H9 (cell line): ENCODE measurements at regions not wholly inside any gene's neighbourhood (a gene's known extent, or its start where the extent isn't known, plus 50 kb on each side); places are given as distances from the start of the nearest gene placed in this dataset.

Experiments used
- DNase-seq: peaks from one replicate; pipeline ENCODE4 v3.0.0-alpha.2; 2017
- H2AFZ ChIP-seq: one replicate; pipeline ENCODE4 v1.6.1; 2013; ENCODE audit warnings: mild to moderate bottlenecking, low read length, control low read depth, moderate library complexity
- H2AK5ac ChIP-seq: 2 replicates; pipeline ENCODE4 v1.6.1; 2013; ENCODE audit warnings: low read length, control low read depth, mixed read lengths; ENCODE audit not compliant: insufficient read length
- H2BK120ac ChIP-seq: one replicate; pipeline ENCODE4 v1.6.1; 2013; ENCODE audit warnings: low read depth, mild to moderate bottlenecking, low read length, control low read depth, inconsistent platforms; ENCODE audit not compliant: poor library complexity, severe bottlenecking
- H2BK12ac ChIP-seq: 2 replicates; pipeline ENCODE4 v1.6.1; 2013; ENCODE audit warnings: low read length, control low read depth, mixed read lengths, low read depth; ENCODE audit not compliant: insufficient read length
- H2BK15ac ChIP-seq: 2 replicates; pipeline ENCODE4 v1.6.1; 2013; ENCODE audit warnings: low read depth, low read length, control low read depth
- H2BK20ac ChIP-seq: one replicate; pipeline ENCODE4 v1.6.1; 2013; ENCODE audit warnings: low read depth, mild to moderate bottlenecking, low read length, control low read depth, inconsistent platforms; ENCODE audit not compliant: poor library complexity, severe bottlenecking
- H2BK5ac ChIP-seq: 2 replicates; pipeline ENCODE4 v1.6.1; 2013; ENCODE audit warnings: low read length, control low read depth, mixed read lengths; ENCODE audit not compliant: insufficient read length
- H3K14ac ChIP-seq: 2 replicates; pipeline ENCODE4 v1.6.1; 2013; ENCODE audit warnings: low read length, control low read depth; ENCODE audit not compliant: insufficient read depth
- H3K18ac ChIP-seq: 2 replicates; pipeline ENCODE4 v1.6.1; 2013; ENCODE audit warnings: low read depth, mild to moderate bottlenecking, mixed read lengths, low read length, control low read depth; ENCODE audit not compliant: insufficient read length
- H3K23ac ChIP-seq: 2 replicates; pipeline ENCODE4 v1.6.1; 2013; ENCODE audit warnings: low read length, control low read depth, mixed read lengths, low read depth; ENCODE audit not compliant: insufficient read length
- H3K23me2 ChIP-seq: 2 replicates; pipeline ENCODE4 v1.6.1; 2013; ENCODE audit warnings: low read depth, mild to moderate bottlenecking, mixed read lengths, low read length, control low read depth; ENCODE audit not compliant: insufficient read length, poor library complexity, severe bottlenecking
- H3K27ac ChIP-seq: 2 replicates; pipeline ENCODE4 v1.5.1; 2013; ENCODE audit warnings: low read length, control low read depth, mixed read lengths, low read depth; ENCODE audit not compliant: insufficient read length
- H3K27me3 ChIP-seq: 2 replicates; pipeline ENCODE4 v1.6.1; 2013; ENCODE audit warnings: low read length, control low read depth, inconsistent platforms; ENCODE audit not compliant: insufficient read depth
- H3K4ac ChIP-seq: 2 replicates; pipeline ENCODE4 v1.6.1; 2013; ENCODE audit warnings: low read depth, mild to moderate bottlenecking, control low read depth, inconsistent platforms, low read length, moderate library complexity
- H3K4me1 ChIP-seq: 2 replicates; pipeline ENCODE4 v1.6.1; 2013; ENCODE audit warnings: low read length, control low read depth, inconsistent platforms; ENCODE audit not compliant: insufficient read depth
- H3K4me2 ChIP-seq: 2 replicates; pipeline ENCODE4 v1.6.1; 2013; ENCODE audit warnings: low read length, control low read depth, mixed read lengths; ENCODE audit not compliant: insufficient read length, insufficient read depth
- H3K56ac ChIP-seq: 2 replicates; pipeline ENCODE4 v1.6.1; 2013; ENCODE audit warnings: low read depth, mild to moderate bottlenecking, mixed read lengths, low read length, control low read depth; ENCODE audit not compliant: insufficient read length
- H3K79me1 ChIP-seq: 2 replicates; pipeline ENCODE4 v1.6.1; 2013; ENCODE audit warnings: low read depth, mild to moderate bottlenecking, moderate library complexity, low read length, control low read depth, inconsistent platforms; ENCODE audit not compliant: insufficient read depth, poor library complexity, severe bottlenecking
- H3K79me2 ChIP-seq: 2 replicates; pipeline ENCODE4 v1.6.1; 2013; ENCODE audit warnings: low read length, control low read depth, inconsistent platforms; ENCODE audit not compliant: insufficient read depth
- H3K9ac ChIP-seq: 2 replicates; pipeline ENCODE4 v1.6.1; 2013; ENCODE audit warnings: low read length, control low read depth, mixed read lengths; ENCODE audit not compliant: insufficient read length; ENCODE audit errors: extremely low read depth
- H3K9me3 ChIP-seq: one replicate; pipeline ENCODE4 v1.6.1; 2013; ENCODE audit warnings: low read depth, low read length, inconsistent platforms; ENCODE audit not compliant: control insufficient read depth
- H3T11ph ChIP-seq: one replicate; pipeline ENCODE4 v1.6.1; 2013; ENCODE audit warnings: mild to moderate bottlenecking, low read length, control low read depth, inconsistent platforms
- H4K20me1 ChIP-seq: one replicate; pipeline ENCODE4 v1.6.1; 2013; ENCODE audit not compliant: control insufficient read depth, insufficient read length, insufficient read depth
- H4K5ac ChIP-seq: 2 replicates; pipeline ENCODE4 v1.6.1; 2013; ENCODE audit warnings: low read depth, mild to moderate bottlenecking, mixed read lengths, low read length, control low read depth; ENCODE audit not compliant: insufficient read length
- H4K8ac ChIP-seq: replicated peaks from 2 replicates; pipeline ENCODE4 v1.6.1; 2013; ENCODE audit warnings: low read length, control low read depth, mixed read lengths, low read depth; ENCODE audit not compliant: insufficient read length
- H4K91ac ChIP-seq: 2 replicates; pipeline ENCODE4 v1.6.1; 2013; ENCODE audit warnings: low read depth, mild to moderate bottlenecking, moderate library complexity, mixed read lengths, low read length, control low read depth; ENCODE audit not compliant: insufficient read length
- H3K27ac Mint-ChIP-seq, 3 experiments: 2 replicates in 2 of 3; 3 replicates in 1 of 3; pipeline ENCODE4 v1.8.0; 2020 to 2021; ENCODE audit warnings: mixed read lengths in 3 of 3, mild to moderate bottlenecking in 1 of 3, moderate library complexity in 1 of 3
- H3K27me3 Mint-ChIP-seq: 2 replicates; pipeline ENCODE4 v1.8.0; 2021; ENCODE audit warnings: low read depth, mild to moderate bottlenecking, moderate library complexity, mixed read lengths
- H3K36me3 Mint-ChIP-seq, 3 experiments: 2 replicates in 2 of 3; 3 replicates in 1 of 3; pipeline ENCODE4 v1.8.0; 2020 to 2021; ENCODE audit warnings: low read depth in 3 of 3, mixed read lengths in 3 of 3; ENCODE audit not compliant: insufficient read depth in 1 of 3
- H3K4me1 Mint-ChIP-seq, 2 experiments: 2 replicates each; pipeline ENCODE4 v1.8.0; 2020; ENCODE audit warnings: mixed read lengths in 2 of 2
- H3K4me3 Mint-ChIP-seq, 2 experiments: 2 replicates in 1 of 2; 3 replicates in 1 of 2; pipeline ENCODE4 v1.8.0; 2020 to 2021; ENCODE audit warnings: mild to moderate bottlenecking in 2 of 2, mixed read lengths in 2 of 2, moderate library complexity in 1 of 2
- H3K9me3 Mint-ChIP-seq, 2 experiments: 2 replicates in 1 of 2; 3 replicates in 1 of 2; pipeline ENCODE4 v1.8.0; 2020; ENCODE audit warnings: mild to moderate bottlenecking in 2 of 2, mixed read lengths in 2 of 2, moderate library complexity in 1 of 2
- WGBS: extraction: QIAGEN DNeasy Blood & Tissue Kit; methylation state at CpG from one replicate; pipeline ENCODE4 v1.1.7; 2013; ENCODE audit warnings: missing lambda C conversion rate, low lambda C conversion rate, mixed read lengths; ENCODE audit not compliant: insufficient read length; ENCODE audit errors: extremely low coverage; 5-methylcytosine and 5-hydroxymethylcytosine counted together
- TF ChIP-seq, protein P1 (sequence below): fragments of 200-600 bp; sonication (generic); conservative IDR thresholded peaks from 3 replicates; pipeline ENCODE4 v1.8.0; 2021; ENCODE audit warnings: antibody characterized with exemption, mild to moderate bottlenecking

- Histone ChIP-seq H3K56ac (no peak overlapping the region), H2BK15ac (no peak overlapping the region), H2BK5ac (no peak overlapping the region), H2BK12ac (no peak overlapping the region), H2AFZ (no peak overlapping the region), H3K4me1 (no peaks in the 10 kb centered on the region), H3K23me2 (no peaks in the 10 kb centered on the region), H4K20me1 (no peaks in the 10 kb centered on the region), H4K5ac (no peak overlapping the region), H4K91ac (no peak overlapping the region), H3K4ac (no peak overlapping the region), H2BK120ac (no peak overlapping the region), H3K79me2 (no peaks in the 10 kb centered on the region), H3K27ac (no peak overlapping the region), H3K79me1 (no peaks in the 10 kb centered on the region), H3K18ac (no peak overlapping the region), H3T11ph (no peak overlapping the region), H2AK5ac (no peak overlapping the region), H3K4me2 (no peak overlapping the region), H3K14ac (no peak overlapping the region), H3K23ac (no peak overlapping the region), H3K9me3 (no peaks in the 10 kb centered on the region), H3K27me3 (no peaks in the 10 kb centered on the region), H4K8ac (no peak overlapping the region), H3K9ac (no peak overlapping the region), H2BK20ac (no peak overlapping the region)
- Mint-ChIP-seq H3K36me3 (no peaks in the 10 kb centered on the region), H3K4me3 (no peak overlapping the region), H3K4me1 (peaks cover 0 to 3% of the 10 kb centered on the region in 2 experiments; a peak in 1 of 4 replicates), H3K9me3 (no peaks in the 10 kb centered on the region), H3K27ac (no peak overlapping the region), H3K27me3 (no peaks in the 10 kb centered on the region)
- no peak for DNase-seq
- TF ChIP-seq, protein P1, sequence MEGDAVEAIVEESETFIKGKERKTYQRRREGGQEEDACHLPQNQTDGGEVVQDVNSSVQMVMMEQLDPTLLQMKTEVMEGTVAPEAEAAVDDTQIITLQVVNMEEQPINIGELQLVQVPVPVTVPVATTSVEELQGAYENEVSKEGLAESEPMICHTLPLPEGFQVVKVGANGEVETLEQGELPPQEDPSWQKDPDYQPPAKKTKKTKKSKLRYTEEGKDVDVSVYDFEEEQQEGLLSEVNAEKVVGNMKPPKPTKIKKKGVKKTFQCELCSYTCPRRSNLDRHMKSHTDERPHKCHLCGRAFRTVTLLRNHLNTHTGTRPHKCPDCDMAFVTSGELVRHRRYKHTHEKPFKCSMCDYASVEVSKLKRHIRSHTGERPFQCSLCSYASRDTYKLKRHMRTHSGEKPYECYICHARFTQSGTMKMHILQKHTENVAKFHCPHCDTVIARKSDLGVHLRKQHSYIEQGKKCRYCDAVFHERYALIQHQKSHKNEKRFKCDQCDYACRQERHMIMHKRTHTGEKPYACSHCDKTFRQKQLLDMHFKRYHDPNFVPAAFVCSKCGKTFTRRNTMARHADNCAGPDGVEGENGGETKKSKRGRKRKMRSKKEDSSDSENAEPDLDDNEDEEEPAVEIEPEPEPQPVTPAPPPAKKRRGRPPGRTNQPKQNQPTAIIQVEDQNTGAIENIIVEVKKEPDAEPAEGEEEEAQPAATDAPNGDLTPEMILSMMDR = no peak
- no CpG with 5 or more reads among the region's 3 CpGs for WGBS
These were observed 490.3 kb downstream of the TTLL7 start for GRCh38 chr1:83508485-83509151.
